Keratinocyte (primary cell): ENCODE measurements at regions not wholly inside any gene's neighbourhood (a gene's known extent, or its start where the extent isn't known, plus 50 kb on each side); places are given as distances from the start of the nearest gene placed in this dataset.

Experiments
- DNase-seq: peaks from one replicate; pipeline ENCODE4 v3.0.0-alpha.2; 2011; ENCODE audit warnings: low read depth, missing footprints, low spot score
- FAIRE-seq: peaks from 2 replicates; lab custom pipeline; 2011; peaks lifted over from hg19 to GRCh38; lab: Jason Lieb, UNC
- H2AFZ ChIP-seq: 2 replicates; pipeline ENCODE4 v1.6.0; 2012; ENCODE audit warnings: low read length, control low read depth, inconsistent platforms; ENCODE audit not compliant: control insufficient read depth
- H3K27ac ChIP-seq: 2 replicates; pipeline ENCODE4 v1.5.1; 2011; ENCODE audit warnings: low read length; ENCODE audit not compliant: control insufficient read depth, insufficient read depth
- H3K27me3 ChIP-seq: 3 replicates; pipeline ENCODE4 v1.6.0; 2011; ENCODE audit warnings: low read length; ENCODE audit not compliant: control insufficient read depth, insufficient read depth; ENCODE audit errors: extremely low read depth
- H3K36me3 ChIP-seq, 2 experiments: 2 replicates in 1 of 2; 3 replicates in 1 of 2; pipeline ENCODE4 v1.5.1; 2011; ENCODE audit warnings: low read length in 2 of 2, mild to moderate bottlenecking in 1 of 2; ENCODE audit not compliant: control insufficient read depth in 2 of 2, insufficient read depth in 2 of 2; ENCODE audit errors: extremely low read depth in 1 of 2
- H3K4me1 ChIP-seq: 3 replicates; pipeline ENCODE4 v1.5.1; 2011; ENCODE audit warnings: low read length; ENCODE audit not compliant: control insufficient read depth, insufficient read depth; ENCODE audit errors: extremely low read depth
- H3K4me2 ChIP-seq: 3 replicates; pipeline ENCODE4 v1.6.0; 2011; ENCODE audit warnings: low read depth, low read length; ENCODE audit not compliant: control insufficient read depth, insufficient read depth; ENCODE audit errors: extremely low read depth
- H3K4me3 ChIP-seq, 3 experiments: fragments of 200-600 bp in 1 of 3; sonication (generic) in 1 of 3; 2 replicates in 2 of 3; 3 replicates in 1 of 3; pipeline ENCODE4 v1.5.1; 2011 to 2016; ENCODE audit warnings: low read length in 3 of 3, mild to moderate bottlenecking in 3 of 3, control low read depth in 2 of 3, inconsistent platforms in 1 of 3, low read depth in 1 of 3, mixed read lengths in 1 of 3, mixed run types in 1 of 3, moderate library complexity in 1 of 3; ENCODE audit not compliant: control insufficient read depth in 2 of 3, insufficient read depth in 2 of 3; ENCODE audit errors: extremely low read depth in 1 of 3
- H3K79me2 ChIP-seq: 2 replicates; pipeline ENCODE4 v1.6.0; 2012; ENCODE audit warnings: low read length; ENCODE audit not compliant: control insufficient read depth, insufficient read depth
- H3K9ac ChIP-seq: 3 replicates; pipeline ENCODE4 v1.6.0; 2011; ENCODE audit warnings: low read length; ENCODE audit not compliant: control insufficient read depth, insufficient read depth; ENCODE audit errors: extremely low read depth
- H3K9me1 ChIP-seq: 3 replicates; pipeline ENCODE4 v1.6.0; 2011; ENCODE audit warnings: low read length; ENCODE audit not compliant: control insufficient read depth, insufficient read depth; ENCODE audit errors: extremely low read depth
- H3K9me3 ChIP-seq: 2 replicates; pipeline ENCODE4 v1.5.1; 2012; ENCODE audit warnings: low read depth, low read length; ENCODE audit not compliant: control insufficient read depth
- H4K20me1 ChIP-seq: 3 replicates; pipeline ENCODE4 v1.6.0; 2011; ENCODE audit warnings: low read length; ENCODE audit not compliant: control insufficient read depth, insufficient read depth; ENCODE audit errors: extremely low read depth
- CTCF ChIP-seq, 3 experiments: IDR thresholded peaks in 1 of 3; conservative IDR thresholded peaks in 1 of 3; optimal IDR thresholded peaks in 1 of 3; 2 replicates in 2 of 3; 3 replicates in 1 of 3; pipeline versions ENCODE3 to v1.5.1; 2011; ENCODE audit warnings: low read length in 3 of 3, mild to moderate bottlenecking in 3 of 3, moderate library complexity in 2 of 3, control low read depth in 1 of 3, inconsistent platforms in 1 of 3; ENCODE audit not compliant: insufficient read depth in 2 of 3; ENCODE audit errors: extremely low read depth in 1 of 3
- EZH2 ChIP-seq: IDR thresholded peaks from one replicate; pipeline ENCODE4 v1.6.1; 2012; ENCODE audit warnings: inconsistent platforms, mild to moderate bottlenecking, low read length, moderate library complexity
- dilution Hi-C: fragments of 300-500 bp; cut with MboI; formaldehyde crosslinking; loops from one replicate; pipeline ENCODE4 v1.7.0; 2020; ENCODE audit warnings: low sequenced_read_pairs; ENCODE audit not compliant: extremely low pct_ligation_motif_present

DNA sequence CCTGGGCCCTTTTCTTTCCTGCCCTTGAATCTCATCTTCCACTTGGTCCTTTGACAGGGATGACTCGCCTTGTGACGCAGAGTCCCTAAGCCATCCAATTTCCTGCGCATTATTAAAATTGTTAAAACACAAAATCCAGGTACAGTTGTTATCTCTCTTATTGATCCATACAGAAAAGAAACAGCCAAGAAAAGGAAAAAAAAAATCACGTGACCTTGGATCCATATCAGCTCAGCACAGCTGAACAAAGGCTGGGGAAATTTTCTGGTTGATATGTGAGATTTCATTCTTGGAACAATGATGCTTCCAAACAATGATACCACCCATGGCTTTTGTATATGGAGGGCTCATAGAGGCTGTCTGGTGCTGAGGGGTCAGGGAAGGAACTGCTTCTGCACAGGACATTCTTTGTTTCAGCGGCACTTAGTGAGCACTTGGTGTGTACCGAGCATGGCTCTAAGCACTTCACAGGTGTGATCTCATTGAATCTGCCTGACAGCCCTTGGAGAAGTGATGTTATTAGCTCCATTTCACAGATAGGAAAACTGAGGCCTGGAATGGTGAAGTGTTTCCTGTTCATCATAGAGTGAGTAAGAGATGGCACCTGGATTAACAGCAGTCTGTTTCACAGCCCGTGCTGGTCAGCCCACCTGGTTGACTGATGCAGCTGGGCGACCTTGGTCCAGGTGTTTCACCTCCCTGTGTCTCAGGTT, 155.0 kb upstream of the SULF2 start:
- Histone ChIP-seq H3K27ac (no peak overlapping the region), H3K4me3 (no peak overlapping the region), H3K9me3 (no peaks in the 10 kb centered on the region), H3K4me1 (peaks cover 1% of the 10 kb centered on the region), H4K20me1 (no peaks in the 10 kb centered on the region), H2AFZ (no peak overlapping the region), H3K27me3 (no peaks in the 10 kb centered on the region), H3K9ac (no peak overlapping the region), H3K4me2 (no peak overlapping the region), H3K9me1 (no peaks in the 10 kb centered on the region), H3K36me3 (no peaks in the 10 kb centered on the region), H3K79me2 (no peaks in the 10 kb centered on the region)
- dilution Hi-C loops = no loop called here
- FAIRE-seq = peak; percentile 57
- TF ChIP-seq CTCF (optimal IDR thresholded peaks at IDR 0.05 in 1 of 3, IDR thresholded peaks at IDR 0.05 in 1 of 3, conservative IDR thresholded peaks at IDR 0.05 in 1 of 3; ENCODE audit: extremely low read depth in 1 of 3, insufficient read depth in 2 of 3, low read length in 3 of 3) = no peak
- TF ChIP-seq EZH2 = no peak
- DNase-seq = no peak

GRCh38 chr20:47936612-47937011, 151.3 kb upstream of the SULF2 start:
- Histone ChIP-seq H2AFZ (no peak overlapping the region), H3K4me1 (peaks cover 15% of the 10 kb centered on the region), H4K20me1 (no peaks in the 10 kb centered on the region), H3K9me3 (no peaks in the 10 kb centered on the region), H3K4me2 (no peak overlapping the region), H3K9me1 (no peaks in the 10 kb centered on the region), H3K27ac (no peak overlapping the region), H3K4me3 (no peak overlapping the region), H3K9ac (no peak overlapping the region), H3K79me2 (no peaks in the 10 kb centered on the region), H3K27me3 (no peaks in the 10 kb centered on the region), H3K36me3 (no peaks in the 10 kb centered on the region)
- DNase-seq (no peak), FAIRE-seq (no peak)
- no peak for TF ChIP-seq CTCF (optimal IDR thresholded peaks at IDR 0.05 in 1 of 3, IDR thresholded peaks at IDR 0.05 in 1 of 3, conservative IDR thresholded peaks at IDR 0.05 in 1 of 3; ENCODE audit: extremely low read depth in 1 of 3, insufficient read depth in 2 of 3, low read length in 3 of 3)
- no peak for TF ChIP-seq EZH2
- dilution Hi-C loops = no loop called here
